ENCODE measurements at regions not wholly inside any gene's neighbourhood (a gene's known extent, or its start where the extent isn't known, plus 50 kb on each side); places are given as distances from the start of the nearest gene placed in this dataset.

DNA sequence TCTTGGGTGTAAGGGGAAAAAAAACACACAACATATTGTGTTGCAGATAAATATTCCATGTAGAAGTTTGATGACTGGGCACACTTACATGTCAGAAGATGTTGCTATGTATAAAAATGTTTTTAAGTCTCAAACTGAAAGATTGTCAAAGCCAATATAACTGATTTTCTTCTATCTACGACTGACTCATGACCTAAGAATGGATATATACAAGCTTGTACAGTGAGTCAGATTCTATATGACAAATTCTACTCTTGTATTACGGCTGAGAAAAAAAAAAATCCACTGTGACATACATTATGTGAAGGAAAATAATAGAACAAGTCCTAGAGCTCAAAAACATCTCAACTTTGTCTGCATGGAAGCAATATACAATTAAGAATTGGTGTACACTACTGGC lies 343.0 kb upstream of the PCDH15 start:
- Histone ChIP-seq H2BK12ac (ENCODE audit: low read depth, low read length) (no peak overlapping the region), H4K8ac (ENCODE audit: extremely low read depth, insufficient read depth, low read length) (no peak overlapping the region), H4K91ac (replicated peaks; ENCODE audit: insufficient read length, low read length) (no peak overlapping the region), H3K9me3 (ENCODE audit: insufficient read depth in 2 of 2, low read depth in 1 of 2, low read length in 1 of 2) (no peaks in the 10 kb centered on the region), H4K5ac (ENCODE audit: insufficient read length, low read depth, low read length) (no peak overlapping the region), H2BK5ac (ENCODE audit: low read depth, low read length) (no peak overlapping the region), H3K23me2 (ENCODE audit: low read depth, low read length) (no peaks in the 10 kb centered on the region), H3K18ac (ENCODE audit: extremely low read depth, low read length) (no peak overlapping the region), H3K14ac (ENCODE audit: insufficient read length) (no peak overlapping the region), H3K56ac (replicated peaks; ENCODE audit: insufficient read length, low read depth, low read length) (no peak overlapping the region), H3K27ac (ENCODE audit: low read depth, low read length) (no peak overlapping the region), H2BK120ac (replicated peaks; ENCODE audit: low read depth, low read length) (no peak overlapping the region), H3K23ac (ENCODE audit: insufficient read length) (no peak overlapping the region), H2BK15ac (ENCODE audit: low read length) (no peak overlapping the region), H3K4me2 (ENCODE audit: insufficient read depth in 1 of 2, low read depth in 2 of 2, low read length in 2 of 2) (no peak overlapping the region), H3K4me1 (replicated peaks in 1 of 4; ENCODE audit: control insufficient read depth in 3 of 4, insufficient read depth in 4 of 4, low read length in 3 of 4) (0 out of 7 replicates have a peak, but pooled peaks cover 0 to 2% (median 0%) of the 10 kb centered on the region in 4 experiments), H3K4ac (replicated peaks; ENCODE audit: insufficient read length, low read depth, low read length) (no peak overlapping the region), H3K27me3 (replicated peaks in 1 of 4; ENCODE audit: control insufficient read depth in 3 of 4, extremely low read depth in 1 of 4, insufficient read depth in 3 of 4, low read length in 3 of 4) (no peaks in the 10 kb centered on the region), H2AFZ (ENCODE audit: low read length) (no peak overlapping the region), H3K79me1 (ENCODE audit: low read depth, low read length) (no peaks in the 10 kb centered on the region), H3K79me2 (ENCODE audit: control insufficient read depth in 1 of 2, insufficient read depth in 2 of 2, low read length in 2 of 2) (no peaks in the 10 kb centered on the region), H3K9ac (replicated peaks in 1 of 4; ENCODE audit: extremely low read depth in 1 of 4, low read depth in 3 of 4, low read length in 3 of 4) (no peak overlapping the region), H4K20me1 (replicated peaks in 1 of 2; ENCODE audit: control insufficient read depth in 1 of 2, insufficient read depth in 2 of 2, low read length in 2 of 2) (no peaks in the 10 kb centered on the region), H3K4me3 (ENCODE audit: extremely low read depth in 1 of 4, insufficient read depth in 2 of 4, low read depth in 3 of 4, low read length in 4 of 4) (no peak overlapping the region), H3K36me3 (ENCODE audit: control insufficient read depth in 2 of 4, insufficient read depth in 4 of 4, low read length in 3 of 4) (no peaks in the 10 kb centered on the region), H2BK20ac (ENCODE audit: low read length) (no peak overlapping the region), H2AK5ac (ENCODE audit: low read depth, low read length) (no peak overlapping the region)
- DNase-seq (ENCODE audit: low read depth in 1 of 2, low spot score in 2 of 2) (no peak), FAIRE-seq (no peak)
- CTCF ChIA-PET (ENCODE audit: partially characterized antibody): no interaction called here
- POLR2A ChIA-PET (ENCODE audit: partially characterized antibody): interaction anchor here (0.7 kb wide), 1 partner anchor 42 kb away, joined by 3 read pairs; no protein-coding TSS in a partner anchor
- 90% methylated on average over 2 of the region's 2 CpGs; no CpG with 5 or more reads in 1 of the 2 experiments for WGBS, 2 experiments (ENCODE audit: extremely low coverage in 1 of 2, insufficient coverage in 1 of 2, insufficient read length in 1 of 2, insufficient replicate concordance in 2 of 2, low coverage in 1 of 2, low lambda C conversion rate in 2 of 2, missing lambda C conversion rate in 1 of 2)
- TF ChIP-seq CHD2 (IDR thresholded peaks at IDR 0.05; ENCODE audit: low read length) (no peak), HDAC2 (IDR thresholded peaks at IDR 0.05; ENCODE audit: borderline replicate concordance in 1 of 2, low read depth in 2 of 2, low read length in 2 of 2) (no peak), SIX5 (IDR thresholded peaks at IDR 0.05; ENCODE audit: low read depth, low read length) (no peak), SRF (IDR thresholded peaks at IDR 0.05; ENCODE audit: low read depth, low read length) (no peak), JUN (IDR thresholded peaks at IDR 0.05; ENCODE audit: low read depth, low read length) (no peak)

Measured in H1 (cell line).